OCI-LY3 (cell line): ENCODE measurements at regions not wholly inside any gene's neighbourhood (a gene's known extent, or its start where the extent isn't known, plus 50 kb on each side); places are given as distances from the start of the nearest gene placed in this dataset.

ENCODE experiments used
- H2AFZ ChIP-seq: fragments of 200-600, 300-600 bp; shearing (Covaris generic); 2 replicates; pipeline ENCODE4 v1.6.0; 2014; ENCODE audit warnings: antibody characterized with exemption, low read depth, low read length
- H3K27ac ChIP-seq: fragments of 200-600, 300-600 bp; sonication (generic); 2 replicates; pipeline ENCODE4 v1.5.1; 2014; ENCODE audit warnings: mild to moderate bottlenecking, low read length, moderate library complexity, mixed read lengths
- H3K27me3 ChIP-seq: fragments of 200-600, 300-600 bp; sonication (generic); 2 replicates; pipeline ENCODE4 v1.6.1; 2014; ENCODE audit warnings: low read depth, low read length, mixed read lengths
- H3K36me3 ChIP-seq: fragments of 200-600, 300-600 bp; sonication (generic); replicated peaks from 2 replicates; pipeline ENCODE3; 2014; ENCODE audit warnings: low read depth, low read length, mixed read lengths
- H3K4me1 ChIP-seq: fragments of 300-600, 200-600 bp; sonication (generic); 2 replicates; pipeline ENCODE4 v1.6.1; 2014; ENCODE audit warnings: low read length, mixed read lengths
- H3K4me2 ChIP-seq: fragments of 200-600, 300-600 bp; sonication (generic); 2 replicates; pipeline ENCODE4 v1.6.1; 2014; ENCODE audit warnings: low read length, mixed read lengths
- H3K4me3 ChIP-seq: fragments of 300-600, 200-600 bp; sonication (generic); 2 replicates; pipeline ENCODE4 v1.5.1; 2014; ENCODE audit warnings: antibody characterized with exemption, mild to moderate bottlenecking, low read length, moderate library complexity
- H3K79me2 ChIP-seq: fragments of 300-600, 200-600 bp; shearing (Covaris generic); 2 replicates; pipeline ENCODE4 v1.6.1; 2014; ENCODE audit warnings: mild to moderate bottlenecking, low read length, mixed read lengths
- H3K9ac ChIP-seq: fragments of 300-600, 200-600 bp; shearing (Covaris generic); 2 replicates; pipeline ENCODE4 v1.6.0; 2014; ENCODE audit warnings: mild to moderate bottlenecking, low read length, moderate library complexity
- H3K9me3 ChIP-seq: fragments of 200-600, 300-600 bp; shearing (Covaris generic); 2 replicates; pipeline ENCODE4 v1.6.1; 2014; ENCODE audit warnings: low read length, mixed read lengths; ENCODE audit not compliant: insufficient read depth
- H4K20me1 ChIP-seq: fragments of 200-600, 300-600 bp; sonication (generic); 2 replicates; pipeline ENCODE4 v1.6.1; 2016; ENCODE audit warnings: low read length, mixed read lengths; ENCODE audit not compliant: insufficient read depth
- CTCF ChIP-seq: fragments of 200-600, 300-600 bp; sonication (generic); IDR thresholded peaks from 2 replicates; pipeline ENCODE4 v1.5.1; 2014; ENCODE audit warnings: antibody characterized with exemption, low read length, low read depth
- EZH2phosphoT487 ChIP-seq: fragments of 200-600 bp; shearing (Covaris generic); IDR thresholded peaks from 2 replicates; pipeline ENCODE4 v1.6.1; 2018; ENCODE audit warnings: antibody characterized with exemption, mixed run types, low read depth

DNA sequence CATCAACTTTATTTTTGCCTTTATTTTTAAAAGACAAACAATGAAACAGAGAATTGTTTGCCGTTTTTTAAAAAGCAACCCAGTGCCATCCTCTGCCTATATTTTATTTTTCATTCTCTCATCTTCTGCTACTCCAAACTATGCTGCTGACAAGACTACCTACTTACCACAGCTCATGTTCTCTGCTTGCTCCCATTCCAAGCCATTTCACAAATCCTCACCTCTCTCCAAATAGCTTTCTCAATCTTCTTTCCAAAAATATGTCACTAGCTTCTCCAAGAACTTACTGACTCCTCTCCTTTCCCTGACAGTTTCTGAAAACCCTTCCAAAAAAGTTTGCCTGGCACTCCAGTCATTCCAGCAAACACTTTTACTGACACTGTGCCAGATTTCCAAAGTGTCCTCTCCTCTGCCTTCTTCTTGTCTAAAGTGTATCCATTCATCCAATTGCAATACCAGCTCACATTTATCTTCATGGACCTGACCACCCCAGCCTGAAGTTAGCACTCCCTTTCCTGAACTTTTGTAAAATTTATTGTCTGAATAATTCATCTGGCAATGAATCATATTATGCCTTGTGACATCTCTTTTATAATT, 766.5 kb upstream of the B3GALT2 start:
- no peak overlapping the region for H3K4me3 ChIP-seq
- H3K4me2 ChIP-seq, result no peak overlapping the region
- no peaks in the 10 kb centered on the region for H3K4me1 ChIP-seq
- no peaks in the 10 kb centered on the region for H3K9me3 ChIP-seq
- H3K36me3 ChIP-seq, result no peaks in the 10 kb centered on the region
- no peak overlapping the region for H2AFZ ChIP-seq
- no peaks in the 10 kb centered on the region for H4K20me1 ChIP-seq
- H3K79me2 ChIP-seq, result no peaks in the 10 kb centered on the region
- no peaks in the 10 kb centered on the region for H3K27me3 ChIP-seq
- no peak overlapping the region for H3K27ac ChIP-seq
- TF ChIP-seq CTCF (no peak), EZH2phosphoT487 (no peak)
- H3K9ac ChIP-seq, result no peak overlapping the region

DNA sequence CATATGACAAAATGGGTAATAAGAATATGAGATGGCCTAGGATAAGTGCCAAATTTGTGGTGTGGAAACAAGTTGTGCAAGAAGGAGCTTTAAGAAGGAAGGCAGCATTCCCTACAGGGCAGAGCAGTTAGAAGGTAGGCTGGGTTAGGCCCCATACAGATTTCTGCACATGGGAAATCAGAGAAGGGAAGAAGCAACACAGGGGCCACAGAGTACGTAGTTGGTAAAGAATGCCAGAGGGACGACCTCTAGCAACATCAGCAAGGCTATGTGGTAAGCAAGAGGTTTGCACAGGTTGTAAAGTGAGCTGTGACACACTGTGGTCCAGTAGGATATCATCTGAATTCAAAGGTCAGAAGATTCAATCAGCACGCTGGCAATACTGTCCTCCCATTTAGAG, 765.6 kb upstream of the B3GALT2 start:
- Histone ChIP-seq H2AFZ (no peak overlapping the region), H3K27me3 (no peaks in the 10 kb centered on the region), H3K4me2 (no peak overlapping the region), H3K27ac (no peak overlapping the region), H4K20me1 (no peaks in the 10 kb centered on the region), H3K4me1 (no peaks in the 10 kb centered on the region), H3K9me3 (no peaks in the 10 kb centered on the region), H3K9ac (no peak overlapping the region), H3K36me3 (no peaks in the 10 kb centered on the region), H3K4me3 (no peak overlapping the region), H3K79me2 (no peaks in the 10 kb centered on the region)
- no peak for TF ChIP-seq CTCF
- TF ChIP-seq EZH2phosphoT487, result no peak

GRCh38 chr1:193944454-193944853, 758.0 kb upstream of the B3GALT2 start:
- Histone ChIP-seq H3K4me1 (no peaks in the 10 kb centered on the region), H3K9me3 (no peaks in the 10 kb centered on the region), H2AFZ (no peak overlapping the region), H3K27me3 (no peaks in the 10 kb centered on the region), H4K20me1 (no peaks in the 10 kb centered on the region), H3K27ac (no peak overlapping the region), H3K79me2 (no peaks in the 10 kb centered on the region), H3K36me3 (no peaks in the 10 kb centered on the region), H3K4me3 (no peak overlapping the region), H3K4me2 (no peak overlapping the region), H3K9ac (no peak overlapping the region)
- TF ChIP-seq CTCF (no peak), EZH2phosphoT487 (no peak)

DNA sequence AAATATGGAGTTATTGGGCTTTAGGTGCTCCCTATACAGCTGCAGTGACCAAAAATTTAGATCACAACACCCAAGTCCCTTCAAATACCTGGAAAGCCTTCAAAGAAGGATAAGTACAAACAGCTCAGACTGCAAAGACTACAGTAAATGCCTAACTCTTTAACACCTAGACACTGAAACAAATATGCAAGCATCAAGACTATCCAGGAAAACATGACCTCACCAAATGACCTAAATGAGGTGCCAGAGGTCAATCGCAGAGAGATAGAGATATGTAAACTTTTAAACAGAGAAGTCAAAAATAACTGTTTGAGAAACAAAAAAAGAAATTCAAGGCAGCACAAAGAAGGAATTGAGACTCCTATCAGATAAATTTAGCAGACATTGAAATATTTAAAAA, 753.8 kb upstream of the B3GALT2 start:
- Histone ChIP-seq H3K27me3 (no peaks in the 10 kb centered on the region), H3K27ac (no peak overlapping the region), H3K4me3 (no peak overlapping the region), H3K4me1 (0 out of 2 replicates have a peak, but pooled peaks cover 4% of the 10 kb centered on the region), H3K9ac (no peak overlapping the region), H2AFZ (no peak overlapping the region), H4K20me1 (no peaks in the 10 kb centered on the region), H3K9me3 (no peaks in the 10 kb centered on the region), H3K79me2 (no peaks in the 10 kb centered on the region), H3K36me3 (no peaks in the 10 kb centered on the region), H3K4me2 (no peak overlapping the region)
- no peak for TF ChIP-seq EZH2phosphoT487
- TF ChIP-seq CTCF, result no peak
